HEK293 (cell line): ENCODE measurements at regions not wholly inside any gene's neighbourhood (a gene's known extent, or its start where the extent isn't known, plus 50 kb on each side); places are given as distances from the start of the nearest gene placed in this dataset.

Source experiments
- CTCF ChIA-PET: fragments of 350-600 bp; formaldehyde crosslinking; extraction: SDS; loops from one replicate; lab custom pipeline; 2021; ENCODE audit warnings: antibody characterized with exemption; lab: Yijun Ruan, JAX
- POLR2A ChIA-PET: fragments of 300-600 bp; formaldehyde crosslinking; extraction: SDS; loops from one replicate; lab custom pipeline; 2020; ENCODE audit warnings: antibody characterized with exemption, inconsistent platforms; lab: Yijun Ruan, JAX
- H3K27ac ChIP-seq: fragments of 200-500 bp; sonication (Bioruptor generic); 2 replicates; pipeline ENCODE4 v1.5.1; 2014; ENCODE audit warnings: low read depth, low read length, control low read depth, inconsistent platforms; ENCODE audit errors: extremely low read depth
- H3K36me3 ChIP-seq, 2 experiments: fragments of 200-500 bp in 1 of 2; sonication (Bioruptor generic) in 1 of 2; 1 replicate in 1 of 2; 2 replicates in 1 of 2; pipeline ENCODE4 v1.5.1; 2014 to 2017; ENCODE audit warnings: inconsistent platforms in 2 of 2, low read length in 2 of 2; ENCODE audit not compliant: control insufficient read depth in 2 of 2, insufficient read depth in 1 of 2
- H3K4me1 ChIP-seq: fragments of 200-500 bp; sonication (Bioruptor generic); 2 replicates; pipeline ENCODE4 v1.5.1; 2014; ENCODE audit warnings: mild to moderate bottlenecking, low read length, inconsistent platforms; ENCODE audit not compliant: control insufficient read depth, insufficient read depth
- H3K4me3 ChIP-seq: 2 replicates; pipeline ENCODE4 v1.5.1; 2011; ENCODE audit warnings: low read depth, mild to moderate bottlenecking, control low read depth, low read length, moderate library complexity
- H3K9me3 ChIP-seq: fragments of 200-500 bp; sonication (Bioruptor generic); 2 replicates; pipeline ENCODE4 v1.5.1; 2014; ENCODE audit warnings: low read depth, low read length, inconsistent platforms; ENCODE audit not compliant: control insufficient read depth, insufficient read depth
- GLI2 ChIP-seq: fragments of 450-650 bp; formaldehyde crosslinking; IDR thresholded peaks from 2 replicates; pipeline ENCODE4; 2017; ENCODE audit warnings: missing biosample characterization, missing genetic modification characterization, low read depth, borderline replicate concordance
- SCRT1 ChIP-seq: fragments of 450-650 bp; formaldehyde crosslinking; IDR thresholded peaks from 2 replicates; pipeline ENCODE4 v1.5.1; 2016; ENCODE audit warnings: missing biosample characterization, missing genetic modification characterization, borderline replicate concordance
- SP7 ChIP-seq: fragments of 450-650 bp; formaldehyde crosslinking; IDR thresholded peaks from 2 replicates; pipeline ENCODE4 v1.5.1; 2016; ENCODE audit warnings: missing biosample characterization, missing genetic modification characterization
- TRIM28 ChIP-seq: IDR thresholded peaks from 2 replicates; pipeline ENCODE4 v1.6.1; 2011; ENCODE audit warnings: low read length, control low read depth, borderline replicate concordance
- ZBTB20 ChIP-seq: fragments of 450-650 bp; formaldehyde crosslinking; IDR thresholded peaks from 2 replicates; pipeline ENCODE4 v1.5.1; 2016; ENCODE audit warnings: missing biosample characterization, missing genetic modification characterization
- ZBTB7A ChIP-seq: fragments of 450-650 bp; formaldehyde crosslinking; IDR thresholded peaks from 2 replicates; pipeline ENCODE4 v1.5.1; 2016; ENCODE audit warnings: low read depth, missing biosample characterization, missing genetic modification characterization
- ZNF169 ChIP-seq: fragments of 450-650 bp; formaldehyde crosslinking; IDR thresholded peaks from 2 replicates; pipeline ENCODE4 v1.5.1; 2016; ENCODE audit warnings: missing biosample characterization, missing genetic modification characterization
- ZNF426 ChIP-seq: fragments of 450-650 bp; formaldehyde crosslinking; IDR thresholded peaks from 2 replicates; pipeline ENCODE4 v1.5.1; 2017; ENCODE audit warnings: missing biosample characterization, missing genetic modification characterization, mild to moderate bottlenecking, inconsistent platforms, moderate library complexity
- ZNF555 ChIP-seq: fragments of 450-650 bp; formaldehyde crosslinking; conservative IDR thresholded peaks from 2 replicates; pipeline ENCODE4 v1.5.1; 2017; ENCODE audit warnings: missing biosample characterization, mild to moderate bottlenecking, missing genetic modification characterization, inconsistent platforms
- ZNF571 ChIP-seq: fragments of 450-650 bp; formaldehyde crosslinking; IDR thresholded peaks from 2 replicates; pipeline ENCODE4 v1.5.0; 2017; ENCODE audit warnings: missing biosample characterization, missing genetic modification characterization
- ZNF596 ChIP-seq: fragments of 450-650 bp; IDR thresholded peaks from 2 replicates; pipeline ENCODE4 v1.5.0; 2018; ENCODE audit warnings: missing biosample characterization, mild to moderate bottlenecking, missing genetic modification characterization, moderate library complexity
- ZNF707 ChIP-seq: fragments of 450-650 bp; formaldehyde crosslinking; IDR thresholded peaks from 2 replicates; pipeline ENCODE4 v1.5.1; 2016; ENCODE audit warnings: missing biosample characterization, missing genetic modification characterization
- ZNF791 ChIP-seq: fragments of 450-650 bp; formaldehyde crosslinking; IDR thresholded peaks from 2 replicates; pipeline ENCODE4 v1.5.1; 2016; ENCODE audit warnings: missing biosample characterization, missing genetic modification characterization
- ZNF830 ChIP-seq: fragments of 450-650 bp; IDR thresholded peaks from 2 replicates; pipeline ENCODE4 v1.5.0; 2018; ENCODE audit warnings: missing biosample characterization, missing genetic modification characterization, low read depth, mild to moderate bottlenecking, moderate library complexity
- ZSCAN16 ChIP-seq: fragments of 450-650 bp; formaldehyde crosslinking; IDR thresholded peaks from 2 replicates; pipeline ENCODE4 v1.5.1; 2016; ENCODE audit warnings: missing biosample characterization, missing genetic modification characterization
- ZSCAN30 ChIP-seq: fragments of 450-650 bp; IDR thresholded peaks from 2 replicates; pipeline ENCODE4 v1.5.1; 2018; ENCODE audit warnings: missing biosample characterization, mild to moderate bottlenecking, missing genetic modification characterization, moderate library complexity
- TF ChIP-seq, protein P1 (sequence below): fragments of 450-650 bp; formaldehyde crosslinking; IDR thresholded peaks from 2 replicates; pipeline ENCODE4 v1.5.1; 2016; ENCODE audit warnings: missing biosample characterization, missing genetic modification characterization
- TF ChIP-seq, protein P2 (sequence below): fragments of 450-650 bp; formaldehyde crosslinking; IDR thresholded peaks from 2 replicates; pipeline ENCODE4 v1.5.1; 2016; ENCODE audit warnings: missing biosample characterization, missing genetic modification characterization
- TF ChIP-seq, protein P3 (sequence below): sonication (generic); formaldehyde crosslinking; IDR thresholded peaks from 2 replicates; pipeline ENCODE4 v1.8.1; 2022; ENCODE audit warnings: mild to moderate bottlenecking, moderate library complexity, missing genetic modification reagents
- TF ChIP-seq, protein P4 (sequence below): fragments of 450-650 bp; formaldehyde crosslinking; IDR thresholded peaks from 2 replicates; pipeline ENCODE4 v1.5.1; 2017; ENCODE audit warnings: missing biosample characterization, missing genetic modification characterization
- TF ChIP-seq, protein P5 (sequence below): fragments of 450-650 bp; formaldehyde crosslinking; IDR thresholded peaks from 2 replicates; pipeline ENCODE4 v1.5.1; 2016; ENCODE audit warnings: missing biosample characterization, missing genetic modification characterization

DNA sequence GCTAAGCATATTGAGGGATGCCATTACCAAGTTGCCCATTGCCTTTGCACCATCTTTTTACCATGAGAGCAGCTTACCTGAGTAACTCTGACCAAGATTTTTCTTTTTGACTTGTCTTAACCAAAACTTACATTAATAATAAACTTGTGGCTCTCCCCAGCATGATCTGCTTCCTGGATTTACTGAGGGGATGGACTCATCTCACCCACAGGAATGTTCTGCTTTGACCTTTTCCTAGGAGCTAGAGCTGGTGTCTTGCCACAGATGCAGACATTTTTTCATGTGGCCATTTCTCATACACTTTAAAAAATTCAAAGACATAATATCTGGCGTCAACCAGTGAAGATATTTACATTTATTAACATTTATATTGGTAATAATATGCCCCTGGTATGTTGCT lies 79.2 kb upstream of the EFHC2 start:
- TF ChIP-seq, protein P1, sequence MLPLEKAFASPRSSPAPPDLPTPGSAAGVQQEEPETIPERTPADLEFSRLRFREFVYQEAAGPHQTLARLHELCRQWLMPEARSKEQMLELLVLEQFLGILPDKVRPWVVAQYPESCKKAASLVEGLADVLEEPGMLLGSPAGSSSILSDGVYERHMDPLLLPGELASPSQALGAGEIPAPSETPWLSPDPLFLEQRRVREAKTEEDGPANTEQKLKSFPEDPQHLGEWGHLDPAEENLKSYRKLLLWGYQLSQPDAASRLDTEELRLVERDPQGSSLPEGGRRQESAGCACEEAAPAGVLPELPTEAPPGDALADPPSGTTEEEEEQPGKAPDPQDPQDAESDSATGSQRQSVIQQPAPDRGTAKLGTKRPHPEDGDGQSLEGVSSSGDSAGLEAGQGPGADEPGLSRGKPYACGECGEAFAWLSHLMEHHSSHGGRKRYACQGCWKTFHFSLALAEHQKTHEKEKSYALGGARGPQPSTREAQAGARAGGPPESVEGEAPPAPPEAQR (tag by site-specific recombination) = no peak
- no peak for TF ChIP-seq ZNF571
- TF ChIP-seq, protein P2, sequence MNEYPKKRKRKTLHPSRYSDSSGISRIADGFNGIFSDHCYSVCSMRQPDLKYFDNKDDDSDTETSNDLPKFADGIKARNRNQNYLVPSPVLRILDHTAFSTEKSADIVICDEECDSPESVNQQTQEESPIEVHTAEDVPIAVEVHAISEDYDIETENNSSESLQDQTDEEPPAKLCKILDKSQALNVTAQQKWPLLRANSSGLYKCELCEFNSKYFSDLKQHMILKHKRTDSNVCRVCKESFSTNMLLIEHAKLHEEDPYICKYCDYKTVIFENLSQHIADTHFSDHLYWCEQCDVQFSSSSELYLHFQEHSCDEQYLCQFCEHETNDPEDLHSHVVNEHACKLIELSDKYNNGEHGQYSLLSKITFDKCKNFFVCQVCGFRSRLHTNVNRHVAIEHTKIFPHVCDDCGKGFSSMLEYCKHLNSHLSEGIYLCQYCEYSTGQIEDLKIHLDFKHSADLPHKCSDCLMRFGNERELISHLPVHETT (tag by site-specific recombination) = no peak
- TF ChIP-seq, all 188 proteins: peak for 0
- H3K9me3 ChIP-seq = no peaks in the 10 kb centered on the region
- POLR2A ChIA-PET = interaction anchor here (0.6 kb wide), 1 partner anchor 899 kb away, joined by 3 read pairs; no protein-coding TSS in a partner anchor

DNA sequence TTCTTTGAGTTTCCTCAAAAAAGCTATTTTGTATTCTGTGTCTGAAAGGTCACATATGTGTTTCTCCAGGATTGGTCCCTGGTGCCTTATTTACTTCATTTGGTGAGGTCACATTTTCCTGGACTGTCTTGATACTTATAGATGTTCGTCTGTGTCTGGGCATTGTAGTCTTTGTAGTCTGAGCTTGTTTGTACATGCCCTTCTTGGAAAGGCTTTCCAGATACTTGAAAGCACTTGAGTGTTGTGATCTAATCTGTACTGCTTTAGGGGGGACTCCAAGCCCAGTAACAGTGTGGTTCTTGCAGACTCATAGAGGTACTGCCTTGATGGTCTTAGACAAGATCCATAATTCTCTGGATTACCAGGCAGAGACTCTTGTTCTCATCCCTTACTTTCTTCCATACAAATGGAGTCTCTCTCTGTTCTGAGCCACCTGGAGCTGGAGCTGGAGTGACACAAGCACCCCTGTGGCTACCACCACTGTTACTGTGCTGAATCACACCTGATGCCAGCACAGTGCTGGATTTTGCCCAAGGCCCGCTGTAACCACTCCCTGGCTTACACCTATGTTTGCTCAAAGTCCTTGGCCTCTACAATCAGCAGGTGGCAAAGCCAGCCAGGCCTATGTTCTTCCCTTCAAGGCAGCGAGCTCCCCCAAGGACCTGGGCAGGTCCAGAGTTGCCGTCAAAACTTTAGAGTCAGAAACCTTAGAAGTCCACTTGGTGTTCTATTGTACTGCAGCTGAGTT lies 72.3 kb upstream of the EFHC2 start:
- CTCF ChIA-PET = interaction anchor here (0.6 kb wide), 1 partner anchor 24 kb away, joined by 5 read pairs; no protein-coding TSS in a partner anchor
- no peak overlapping the region for H3K4me3 ChIP-seq
- H3K9me3 ChIP-seq = no peaks in the 10 kb centered on the region
- POLR2A ChIA-PET = no interaction called here
- no peak overlapping the region for H3K27ac ChIP-seq
- H3K4me1 ChIP-seq = no peaks in the 10 kb centered on the region
- H3K36me3 ChIP-seq = no peaks in the 10 kb centered on the region
- no peak for TF ChIP-seq SP7 (tag by site-specific recombination)
- no peak for TF ChIP-seq ZBTB20
- TF ChIP-seq ZNF596 = no peak
- TF ChIP-seq ZSCAN16 (tag by site-specific recombination) = no peak
- no peak for TF ChIP-seq ZSCAN30 (tag by site-specific recombination)
- no peak for TF ChIP-seq ZNF426 (tag by site-specific recombination)
- TF ChIP-seq, protein P3, sequence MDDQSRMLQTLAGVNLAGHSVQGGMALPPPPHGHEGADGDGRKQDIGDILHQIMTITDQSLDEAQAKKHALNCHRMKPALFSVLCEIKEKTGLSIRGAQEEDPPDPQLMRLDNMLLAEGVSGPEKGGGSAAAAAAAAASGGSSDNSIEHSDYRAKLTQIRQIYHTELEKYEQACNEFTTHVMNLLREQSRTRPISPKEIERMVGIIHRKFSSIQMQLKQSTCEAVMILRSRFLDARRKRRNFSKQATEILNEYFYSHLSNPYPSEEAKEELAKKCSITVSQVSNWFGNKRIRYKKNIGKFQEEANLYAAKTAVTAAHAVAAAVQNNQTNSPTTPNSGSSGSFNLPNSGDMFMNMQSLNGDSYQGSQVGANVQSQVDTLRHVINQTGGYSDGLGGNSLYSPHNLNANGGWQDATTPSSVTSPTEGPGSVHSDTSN (CRISPR knock-in tag) = no peak
- no peak for TF ChIP-seq ZNF707
- TF ChIP-seq GLI2 (tag by site-specific recombination) = no peak
- no peak for TF ChIP-seq SCRT1 (tag by site-specific recombination)
- TF ChIP-seq, protein P4, sequence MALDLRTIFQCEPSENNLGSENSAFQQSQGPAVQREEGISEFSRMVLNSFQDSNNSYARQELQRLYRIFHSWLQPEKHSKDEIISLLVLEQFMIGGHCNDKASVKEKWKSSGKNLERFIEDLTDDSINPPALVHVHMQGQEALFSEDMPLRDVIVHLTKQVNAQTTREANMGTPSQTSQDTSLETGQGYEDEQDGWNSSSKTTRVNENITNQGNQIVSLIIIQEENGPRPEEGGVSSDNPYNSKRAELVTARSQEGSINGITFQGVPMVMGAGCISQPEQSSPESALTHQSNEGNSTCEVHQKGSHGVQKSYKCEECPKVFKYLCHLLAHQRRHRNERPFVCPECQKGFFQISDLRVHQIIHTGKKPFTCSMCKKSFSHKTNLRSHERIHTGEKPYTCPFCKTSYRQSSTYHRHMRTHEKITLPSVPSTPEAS (tag by site-specific recombination) = no peak
- no peak for TF ChIP-seq ZNF555 (tag by site-specific recombination)
- TF ChIP-seq TRIM28 = no peak

More for the DNA sequence above, 79.2 kb upstream of the EFHC2 start:
- H3K27ac ChIP-seq = no peak overlapping the region
- H3K4me1 ChIP-seq = no peaks in the 10 kb centered on the region
- H3K36me3 ChIP-seq = no peaks in the 10 kb centered on the region
- CTCF ChIA-PET = interaction anchor here (0.6 kb wide), 1 partner anchor 348 kb away, joined by 3 read pairs; no protein-coding TSS in a partner anchor
- H3K4me3 ChIP-seq = no peak overlapping the region

DNA sequence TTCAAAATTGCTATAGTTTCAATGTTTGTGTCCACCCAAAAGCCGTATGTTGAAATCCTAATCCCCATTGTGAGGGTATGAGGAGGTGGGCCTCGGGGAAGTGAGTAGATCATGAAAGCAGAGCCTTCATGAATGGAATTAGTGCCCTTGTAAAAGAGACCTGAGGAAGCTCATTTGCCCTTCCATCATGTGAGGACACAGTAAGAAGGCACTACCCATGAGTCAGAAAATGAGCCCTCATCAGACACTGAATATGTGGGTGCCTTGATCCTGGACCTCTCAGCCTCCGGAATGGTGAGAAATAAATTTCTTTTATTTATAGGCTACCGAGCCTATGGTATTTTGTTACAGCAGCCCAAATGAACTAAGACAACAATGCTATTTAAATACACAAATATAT lies 57.7 kb upstream of the EFHC2 start:
- H3K9me3 ChIP-seq = no peaks in the 10 kb centered on the region
- POLR2A ChIA-PET = no interaction called here
- no peak overlapping the region for H3K4me3 ChIP-seq
- TF ChIP-seq ZBTB7A (tag by site-specific recombination) = no peak
- TF ChIP-seq ZNF830 (tag by site-specific recombination) = no peak
- TF ChIP-seq ZNF169 = no peak
- TF ChIP-seq, protein P5, sequence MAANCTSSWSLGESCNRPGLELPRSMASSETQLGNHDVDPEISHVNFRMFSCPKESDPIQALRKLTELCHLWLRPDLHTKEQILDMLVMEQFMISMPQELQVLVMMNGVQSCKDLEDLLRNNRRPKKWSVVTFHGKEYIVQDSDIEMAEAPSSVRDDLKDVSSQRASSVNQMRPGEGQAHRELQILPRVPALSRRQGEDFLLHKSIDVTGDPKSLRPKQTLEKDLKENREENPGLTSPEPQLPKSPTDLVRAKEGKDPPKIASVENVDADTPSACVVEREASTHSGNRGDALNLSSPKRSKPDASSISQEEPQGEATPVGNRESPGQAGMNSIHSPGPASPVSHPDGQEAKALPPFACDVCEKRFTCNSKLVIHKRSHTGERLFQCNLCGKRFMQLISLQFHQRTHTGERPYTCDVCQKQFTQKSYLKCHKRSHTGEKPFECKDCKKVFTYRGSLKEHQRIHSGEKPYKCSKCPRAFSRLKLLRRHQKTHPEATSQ (tag by site-specific recombination) = no peak
- no peak for TF ChIP-seq ZNF791 (tag by site-specific recombination)
- TF ChIP-seq, all 188 proteins: peak for 0
- H3K4me1 ChIP-seq = no peaks in the 10 kb centered on the region
- H3K36me3 ChIP-seq = no peaks in the 10 kb centered on the region
- no peak overlapping the region for H3K27ac ChIP-seq
- CTCF ChIA-PET = no interaction called here
